ENCODE measurements at regions not wholly inside any gene's neighbourhood (a gene's known extent, or its start where the extent isn't known, plus 50 kb on each side); places are given as distances from the start of the nearest gene placed in this dataset.

DNA sequence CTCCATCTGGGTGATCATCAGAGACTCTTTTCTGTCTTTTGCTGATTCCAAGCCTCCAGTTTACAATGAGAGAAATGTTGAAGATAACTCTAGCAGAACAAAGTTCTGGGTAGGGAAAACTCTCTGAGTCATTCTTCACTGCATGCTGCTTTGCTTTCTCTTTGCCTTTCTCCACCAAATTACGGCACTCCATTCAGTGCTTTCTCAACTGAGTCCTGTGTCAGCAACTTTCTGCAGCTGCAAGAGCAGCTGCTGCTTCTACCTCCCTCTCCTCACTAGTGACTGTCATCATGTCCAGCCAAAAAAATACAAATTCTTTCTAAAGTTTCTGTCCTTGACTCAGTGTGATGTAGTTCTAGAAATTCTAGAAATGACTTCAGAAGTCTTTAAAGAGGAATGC, 953.8 kb downstream of the IGSF11 start:
- TF ChIP-seq POLR2AphosphoS5 (IDR thresholded peaks at IDR 0.05) (no peak), CTCF (IDR thresholded peaks at IDR 0.05) (no peak), POLR2A (IDR thresholded peaks at IDR 0.05) (no peak)

Data from prostate gland (tissue), 2 donors.